HG03457 (cell line): ENCODE measurements at regions not wholly inside any gene's neighbourhood (a gene's known extent, or its start where the extent isn't known, plus 50 kb on each side); places are given as distances from the start of the nearest gene placed in this dataset.

ENCODE experiments used
- ATAC-seq: cut with Tn5 transposase; IDR thresholded peaks from one replicate; pipeline ENCODE4 v1.9.1; 2021; ENCODE audit warnings: moderate number of reproducible peaks; ENCODE audit not compliant: unreplicated experiment

DNA sequence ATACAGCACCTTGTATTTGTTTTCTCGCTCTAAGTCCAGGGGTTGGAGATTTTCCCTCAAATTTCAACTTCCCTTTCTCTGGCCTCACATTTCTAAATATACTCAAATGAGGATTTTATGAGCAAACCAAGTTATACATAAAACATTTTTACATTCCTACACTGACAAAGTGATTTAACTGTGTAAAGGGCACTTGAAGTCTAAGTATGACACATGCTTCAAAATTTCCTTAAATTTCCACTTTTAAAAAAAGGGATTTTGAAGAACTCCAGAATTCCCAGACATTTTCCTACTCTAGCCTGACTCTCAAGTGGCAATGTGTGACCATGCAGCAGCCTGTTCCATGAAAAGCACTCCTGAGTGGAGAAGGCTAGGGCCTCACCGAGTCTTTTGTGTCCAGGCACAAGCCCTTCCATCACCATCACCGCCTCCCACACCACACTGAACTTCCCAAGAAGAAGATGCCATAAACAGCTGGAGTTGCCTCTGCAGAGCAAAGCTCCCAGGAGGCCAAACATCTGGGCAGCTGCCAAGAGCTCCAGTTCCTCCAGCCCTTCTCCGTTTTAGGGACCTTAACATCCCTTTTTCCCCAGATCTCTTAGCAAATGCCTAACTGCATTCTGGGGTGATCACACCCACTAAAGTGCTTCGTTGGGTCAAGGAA, 68.9 kb downstream of the NCR2 start:
- no peak for ATAC-seq

DNA sequence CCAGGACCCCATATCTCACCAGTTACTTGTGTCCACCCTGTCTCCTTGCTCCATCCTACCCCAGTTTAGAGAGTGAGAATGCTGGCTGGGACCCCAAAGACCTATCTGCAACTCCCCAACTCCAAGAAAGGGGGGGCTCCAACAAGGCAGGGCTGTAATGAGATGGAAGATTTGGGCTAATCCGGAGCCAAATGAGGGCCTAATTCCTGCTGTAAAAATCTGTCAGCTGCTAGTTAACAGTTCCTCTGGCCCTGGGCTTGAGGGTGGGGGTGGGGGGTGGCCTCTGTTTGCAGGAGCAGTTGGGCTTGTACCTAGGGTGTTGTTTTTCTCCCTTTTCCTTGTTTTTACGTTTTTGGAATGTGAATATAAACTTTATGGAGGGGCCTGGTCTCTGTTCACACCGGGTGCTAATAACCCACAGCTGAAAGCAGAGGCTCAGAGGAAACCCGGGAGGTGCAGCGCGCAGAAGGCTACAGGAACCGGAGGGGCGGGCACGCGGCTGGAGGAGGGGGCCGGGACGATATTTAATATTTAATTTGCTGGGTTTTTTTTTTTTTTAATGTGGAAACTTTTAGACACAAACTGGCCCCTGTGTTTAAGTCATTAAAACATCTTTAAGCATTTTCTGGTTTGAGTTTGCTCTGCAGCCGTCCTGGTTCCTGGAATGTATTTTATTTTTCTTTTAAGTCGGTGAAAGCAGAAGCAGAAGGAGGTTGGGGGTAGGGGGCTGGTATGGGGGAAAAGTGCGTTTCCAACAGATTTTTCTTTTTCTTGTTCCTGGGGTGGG, 70.7 kb downstream of the NCR2 start:
- no peak for ATAC-seq

DNA sequence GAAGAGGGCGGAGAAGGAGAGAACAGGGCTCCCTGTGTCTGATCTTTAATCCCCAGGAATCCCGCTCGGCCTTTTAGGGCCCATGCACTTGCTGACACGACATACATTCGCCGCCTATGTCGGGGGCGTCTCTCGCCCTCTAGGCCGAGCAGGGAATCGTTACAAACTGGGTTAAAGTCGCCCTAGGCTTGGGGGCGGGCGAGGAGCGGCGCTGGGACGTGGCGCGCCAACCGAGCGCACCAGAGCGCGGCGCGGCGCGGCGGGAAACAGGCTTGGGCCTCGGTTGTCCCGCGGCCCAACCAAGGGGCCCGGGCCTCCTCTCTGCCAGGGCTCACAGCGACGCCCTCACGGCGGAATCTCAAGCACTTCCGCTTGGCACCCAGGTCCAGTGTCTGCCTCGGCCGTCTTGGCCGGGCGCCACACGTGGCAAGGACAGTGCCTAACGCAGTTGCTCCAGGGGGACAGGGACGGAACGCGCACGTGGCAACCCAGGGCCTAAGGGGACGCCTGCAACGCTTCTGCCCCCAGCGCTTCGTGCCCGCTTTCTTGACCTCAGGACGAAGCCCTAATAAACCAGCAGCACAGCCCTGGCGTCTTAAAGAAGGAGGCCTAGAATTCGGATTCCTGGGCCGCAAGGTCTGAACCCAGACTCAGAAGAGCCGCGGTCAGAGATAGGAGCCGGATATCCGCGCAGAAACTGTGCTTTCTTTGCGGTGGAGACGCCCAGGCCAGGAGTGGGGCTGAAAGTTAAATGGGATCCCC, 71.5 kb downstream of the NCR2 start:
- no peak for ATAC-seq

DNA sequence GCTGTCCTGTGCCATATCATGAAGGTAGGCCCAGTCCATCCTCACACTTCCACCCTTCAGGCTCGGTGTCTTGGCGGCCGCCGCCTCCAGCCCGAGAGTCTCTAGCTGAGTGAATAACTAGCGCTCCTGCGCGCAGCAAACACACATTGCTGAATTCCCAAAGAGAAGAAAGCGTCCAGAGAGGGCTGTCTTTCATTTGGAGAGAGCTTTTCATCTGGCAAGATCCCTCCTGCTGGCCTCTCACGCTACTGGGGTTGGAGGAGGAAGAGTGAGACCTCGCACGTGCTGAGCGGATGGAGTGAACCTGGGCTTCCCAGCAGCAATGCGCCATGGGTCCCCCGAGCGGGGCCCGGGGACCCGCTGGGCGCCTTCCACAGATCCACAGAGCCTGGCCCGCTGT, 73.2 kb downstream of the NCR2 start:
- no peak for ATAC-seq

DNA sequence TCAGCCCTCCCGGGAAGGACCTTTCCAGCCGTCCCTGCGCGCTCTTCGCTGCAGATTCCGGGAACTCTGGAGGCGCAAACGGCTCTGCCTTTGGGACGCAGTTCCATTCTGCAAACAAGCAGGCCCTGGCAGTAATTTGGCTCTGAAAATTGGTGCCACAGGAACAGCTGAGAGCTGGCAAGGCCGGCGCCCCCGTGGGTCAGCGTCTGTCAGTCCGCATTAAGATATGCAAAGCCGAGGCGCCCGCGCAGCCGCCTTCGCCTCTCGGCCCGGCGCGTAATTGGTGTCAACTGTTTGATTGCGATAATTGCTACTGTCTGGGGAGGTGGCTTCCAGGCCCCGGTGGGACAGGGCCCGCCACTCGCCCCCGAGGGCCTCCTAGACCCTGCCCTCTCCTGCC, 73.6 kb downstream of the NCR2 start:
- ATAC-seq, result no peak

DNA sequence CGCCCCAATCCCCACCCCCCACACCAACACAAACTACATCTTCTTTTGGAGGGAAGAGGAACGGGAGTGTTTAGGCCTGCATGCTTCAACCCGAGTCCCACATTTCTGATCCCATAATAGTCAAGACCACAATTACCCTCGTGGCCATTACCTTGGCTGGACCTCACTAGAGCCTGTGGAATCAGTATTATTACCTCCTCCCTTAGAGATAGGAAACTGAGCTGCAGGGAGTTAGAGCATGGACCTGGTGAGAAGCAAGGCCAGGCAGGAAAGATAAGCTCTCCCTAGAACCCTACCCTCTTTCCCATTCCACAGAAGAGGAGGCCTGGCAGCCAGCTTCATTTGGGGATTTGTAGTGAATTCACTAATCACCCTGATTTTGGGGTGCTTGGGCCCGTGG, 74.1 kb downstream of the NCR2 start:
- ATAC-seq, result no peak

DNA sequence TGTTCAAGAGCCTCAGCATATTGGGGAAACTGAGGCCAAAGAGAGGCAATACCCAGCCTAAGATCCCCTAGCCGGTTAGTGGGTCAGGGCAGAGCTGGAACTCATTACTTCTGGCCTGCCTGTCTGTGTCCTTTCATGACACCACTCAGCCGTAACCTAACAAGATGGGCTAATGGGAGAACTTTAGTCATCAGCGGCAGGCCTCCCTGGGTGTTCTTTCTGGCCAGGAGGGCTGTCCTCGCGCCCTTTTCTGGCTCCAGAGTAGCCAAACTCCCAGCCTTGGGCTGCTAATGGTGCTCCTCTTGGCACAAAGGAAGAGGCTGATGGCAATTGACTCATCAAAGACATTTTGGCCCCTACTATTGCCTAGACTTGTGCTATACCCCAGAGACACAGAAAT, 76.6 kb downstream of the NCR2 start:
- no peak for ATAC-seq

DNA sequence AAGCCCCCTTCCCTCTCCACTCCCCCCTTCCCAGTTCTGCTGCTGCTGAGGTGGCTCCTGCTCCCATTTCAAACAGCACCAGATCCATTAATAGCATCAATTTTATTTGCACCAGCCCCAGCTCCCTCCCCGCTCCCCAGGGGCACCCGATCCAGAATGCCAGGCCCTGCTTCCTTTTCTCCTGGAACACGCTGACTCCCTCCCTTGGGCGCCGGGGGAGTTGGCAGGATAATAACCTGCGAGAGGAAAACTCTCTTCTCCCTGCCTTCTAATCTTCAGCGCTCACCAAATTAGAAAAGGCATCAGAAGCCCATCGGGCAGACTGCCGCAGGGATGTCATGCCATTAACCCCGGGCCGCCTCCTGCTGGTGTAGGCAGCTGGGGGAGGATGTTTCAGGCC, 77.8 kb downstream of the NCR2 start:
- no peak for ATAC-seq

DNA sequence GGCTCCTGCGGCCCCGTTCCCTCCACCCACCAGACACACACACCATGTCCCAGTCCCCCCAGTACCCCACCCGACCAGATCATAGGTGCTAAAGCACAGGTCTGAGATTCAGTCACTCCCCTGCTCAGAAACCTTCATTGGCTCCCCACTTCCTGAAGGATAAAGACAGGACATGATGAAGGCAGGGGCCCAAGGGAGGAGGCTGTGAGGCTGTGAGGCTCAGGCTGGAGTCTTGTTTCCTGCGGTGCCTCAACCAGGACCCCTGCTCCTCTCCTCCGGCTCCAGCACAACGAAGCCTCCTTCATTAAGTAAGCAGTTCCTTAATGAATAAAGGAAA, 81.1 kb downstream of the NCR2 start:
- no peak for ATAC-seq

DNA sequence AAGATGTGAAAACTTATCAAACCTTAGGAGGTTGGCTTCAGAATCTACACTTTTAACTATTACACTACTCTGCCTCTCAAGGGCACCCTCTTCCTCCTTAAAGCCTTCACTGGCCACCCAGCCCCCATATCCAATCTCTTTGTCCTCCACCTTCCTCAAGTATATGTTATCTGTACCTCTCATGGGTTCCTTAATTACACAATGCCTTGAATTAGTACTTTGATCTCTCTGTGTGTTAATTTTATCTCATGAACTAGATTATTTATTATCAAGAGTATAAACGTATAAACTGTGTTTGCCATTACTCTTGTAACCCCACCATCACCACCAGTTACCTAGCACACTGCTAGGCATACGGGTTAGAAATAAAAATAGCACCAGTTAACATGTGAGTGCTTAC, 83.3 kb downstream of the NCR2 start:
- no peak for ATAC-seq

DNA sequence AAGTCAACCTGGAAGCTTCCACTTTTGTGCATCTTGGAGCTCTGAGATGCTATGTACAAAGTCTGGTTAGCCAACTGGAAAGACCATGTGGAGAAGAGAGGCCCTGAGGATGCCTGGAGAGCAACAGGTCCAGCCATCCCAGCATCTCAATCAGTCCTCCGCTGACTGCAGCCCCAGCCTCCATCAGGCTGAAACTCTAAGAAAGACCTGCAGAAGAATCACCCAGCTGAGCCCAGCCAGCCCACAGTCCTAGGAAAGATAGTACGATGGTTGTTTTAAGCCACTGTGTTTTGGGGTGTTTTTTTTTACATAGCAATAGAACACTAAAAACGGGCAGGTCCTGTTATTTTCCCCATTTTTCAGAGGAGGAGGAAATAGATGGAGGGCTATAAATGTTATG, 84.0 kb downstream of the NCR2 start:
- ATAC-seq, result no peak

DNA sequence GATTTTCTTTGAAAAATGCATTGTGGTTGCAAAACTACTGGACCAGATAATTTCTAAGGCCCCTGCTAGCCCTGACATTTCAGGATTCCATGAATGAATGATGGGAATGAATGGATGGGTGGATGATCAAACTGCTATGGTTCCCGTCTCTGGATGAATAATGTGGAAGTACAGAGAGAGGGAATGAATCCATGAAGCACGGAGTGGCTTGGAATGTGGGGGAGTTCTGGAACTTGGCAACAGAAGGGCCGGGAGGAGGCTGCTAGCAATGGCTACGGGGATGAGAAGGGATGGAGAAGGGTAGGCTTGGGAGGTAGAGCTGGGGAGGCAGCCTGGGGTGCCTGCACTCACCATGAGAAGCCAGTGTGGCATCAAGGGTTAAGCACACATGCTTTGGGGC, 84.8 kb downstream of the NCR2 start:
- no peak for ATAC-seq

DNA sequence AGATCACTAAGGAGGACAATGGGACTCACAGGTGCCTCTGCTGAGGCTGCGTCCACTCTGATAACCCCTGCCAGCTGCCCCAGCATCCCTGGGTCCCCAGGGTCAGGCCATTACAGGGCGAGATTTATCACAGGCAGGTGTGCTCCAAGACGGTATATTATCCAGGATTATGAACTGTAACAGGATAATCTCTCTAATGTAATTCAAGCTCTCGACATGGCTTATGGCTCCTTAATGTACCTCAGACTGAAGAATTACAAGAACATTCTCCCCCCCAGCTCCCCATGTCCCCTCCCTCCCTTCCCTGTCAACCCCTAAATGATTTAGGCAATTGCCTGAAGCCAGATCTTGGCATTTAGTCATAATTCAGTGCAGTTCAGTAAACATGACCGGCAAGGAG, 86.8 kb downstream of the NCR2 start:
- ATAC-seq, result no peak

DNA sequence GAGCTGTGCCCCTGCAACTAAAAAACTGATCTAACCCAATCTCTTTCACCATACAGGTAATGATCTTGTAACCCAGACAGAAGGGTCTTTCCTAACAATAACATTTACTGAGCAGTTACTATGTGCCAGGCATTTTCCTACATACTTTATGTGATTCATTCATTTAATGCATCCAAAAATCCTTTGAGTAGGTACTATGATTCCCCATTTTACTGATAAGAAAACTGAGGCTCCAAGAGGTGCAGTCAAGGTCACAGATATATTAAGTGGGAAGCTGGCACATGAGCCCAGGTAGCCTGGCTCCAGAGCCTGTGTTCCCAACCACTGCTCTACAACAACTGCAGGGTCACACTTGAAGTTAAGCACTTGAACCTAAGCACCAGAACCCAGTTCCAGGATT, 87.6 kb downstream of the NCR2 start:
- ATAC-seq, result no peak

DNA sequence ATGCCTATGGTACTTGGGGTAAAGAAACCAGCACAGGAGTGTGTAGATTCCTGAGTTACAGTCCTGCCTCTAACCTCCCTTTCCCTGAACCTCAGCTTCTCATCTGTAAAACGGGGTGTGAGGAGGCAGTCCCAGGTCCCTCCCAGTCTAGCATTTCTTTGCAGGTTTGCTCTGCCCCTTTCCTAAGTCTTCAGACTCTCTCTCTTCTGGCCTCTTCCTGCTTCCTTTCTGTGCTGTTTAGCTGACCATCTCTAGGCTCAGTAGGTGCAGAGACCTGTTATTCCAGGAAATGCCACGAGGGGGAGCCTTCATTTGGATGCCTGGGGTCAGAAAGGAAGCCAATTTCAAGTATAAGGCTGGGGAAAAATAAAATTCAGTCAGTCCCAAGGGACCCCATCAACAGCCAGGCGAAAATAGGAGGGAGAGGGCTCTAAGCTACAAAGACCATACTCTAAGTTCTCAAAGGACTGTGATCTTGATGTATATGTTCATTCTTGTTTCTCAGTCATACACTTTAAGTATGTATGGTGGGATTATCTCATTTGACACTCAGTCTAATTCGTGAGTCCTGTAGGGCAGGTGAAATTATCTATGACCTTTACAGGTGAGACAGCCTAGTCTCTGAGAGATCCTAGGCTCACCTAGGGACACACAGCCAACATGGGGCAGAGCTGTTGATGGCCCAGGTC, 89.1 kb downstream of the NCR2 start:
- no peak for ATAC-seq

DNA sequence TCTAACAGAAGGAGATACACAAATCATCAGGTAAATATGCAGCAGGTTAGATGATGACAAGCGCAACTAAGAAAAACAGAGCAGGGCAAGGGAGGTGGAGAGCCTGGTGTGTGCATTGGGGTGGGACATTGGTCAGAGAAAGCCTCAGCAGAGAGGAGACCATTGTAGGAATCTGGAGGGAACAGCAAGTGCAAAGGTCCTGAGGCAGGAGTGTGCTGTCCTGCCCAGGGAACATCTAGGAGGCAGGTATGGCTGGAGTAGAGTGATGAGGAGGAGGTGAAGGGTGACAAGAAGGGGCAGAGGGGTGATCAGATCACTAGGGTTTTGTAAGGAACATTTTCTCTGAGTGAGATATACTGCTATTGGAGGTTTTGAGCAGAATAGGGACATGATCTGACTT, 90.1 kb downstream of the NCR2 start:
- no peak for ATAC-seq

DNA sequence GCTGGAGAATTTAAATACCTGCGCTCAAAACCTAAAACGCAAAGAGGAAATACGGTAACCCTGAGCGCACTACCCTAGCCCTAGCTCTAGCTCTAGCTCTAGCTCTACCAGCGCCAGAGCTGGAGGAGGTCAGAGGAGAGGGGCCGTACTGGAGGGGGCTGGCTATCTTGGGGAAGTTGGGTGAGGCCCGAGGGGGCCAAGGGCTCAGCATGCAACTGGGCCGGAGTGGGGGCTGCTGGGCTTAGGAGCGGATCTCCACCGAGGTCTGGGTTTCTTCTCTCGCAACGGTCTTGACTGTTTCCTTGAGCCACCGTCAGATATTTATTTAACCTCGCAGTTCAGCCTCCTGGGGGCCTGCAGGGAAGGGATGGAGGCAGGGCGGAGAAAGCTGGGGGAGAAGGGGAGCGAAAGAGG, 91.0 kb downstream of the NCR2 start:
- ATAC-seq, result no peak

DNA sequence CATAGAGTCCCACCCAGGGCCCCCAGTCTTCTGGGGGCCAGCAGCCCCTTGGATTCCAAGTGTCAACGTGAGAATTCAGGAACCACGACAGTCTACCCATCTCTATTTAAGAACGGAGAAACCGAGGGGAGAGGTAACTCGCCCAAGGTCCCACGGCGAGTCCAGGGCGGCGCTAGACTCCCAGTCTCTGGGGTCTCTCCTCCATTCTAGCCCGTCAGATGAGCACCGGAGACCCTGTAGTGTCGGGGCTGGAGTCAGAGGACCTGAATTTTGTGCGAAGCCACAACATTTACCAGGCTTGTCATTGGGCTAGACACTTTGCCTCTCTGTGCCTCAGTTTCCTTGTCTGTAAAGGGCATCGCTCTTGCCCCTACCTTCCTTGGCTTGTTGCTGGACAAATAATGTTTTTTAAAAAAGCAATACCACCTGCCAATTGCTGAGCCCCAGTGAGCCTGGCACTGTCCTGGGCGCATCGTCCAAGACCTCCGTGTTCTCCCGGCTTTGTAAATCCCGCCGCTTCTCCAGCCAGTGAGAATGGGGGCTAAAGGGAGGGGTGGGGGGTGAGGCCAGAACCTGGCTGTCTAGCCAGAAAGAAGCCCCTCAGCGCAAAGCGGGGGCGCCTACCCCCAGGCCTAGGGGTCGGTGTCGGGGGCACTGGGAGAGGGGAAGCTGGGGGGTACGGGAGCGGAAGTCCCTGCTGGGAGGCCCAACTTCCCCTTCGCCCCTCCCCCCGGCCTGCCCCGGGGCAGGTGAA, 91.7 kb downstream of the NCR2 start:
- no peak for ATAC-seq

DNA sequence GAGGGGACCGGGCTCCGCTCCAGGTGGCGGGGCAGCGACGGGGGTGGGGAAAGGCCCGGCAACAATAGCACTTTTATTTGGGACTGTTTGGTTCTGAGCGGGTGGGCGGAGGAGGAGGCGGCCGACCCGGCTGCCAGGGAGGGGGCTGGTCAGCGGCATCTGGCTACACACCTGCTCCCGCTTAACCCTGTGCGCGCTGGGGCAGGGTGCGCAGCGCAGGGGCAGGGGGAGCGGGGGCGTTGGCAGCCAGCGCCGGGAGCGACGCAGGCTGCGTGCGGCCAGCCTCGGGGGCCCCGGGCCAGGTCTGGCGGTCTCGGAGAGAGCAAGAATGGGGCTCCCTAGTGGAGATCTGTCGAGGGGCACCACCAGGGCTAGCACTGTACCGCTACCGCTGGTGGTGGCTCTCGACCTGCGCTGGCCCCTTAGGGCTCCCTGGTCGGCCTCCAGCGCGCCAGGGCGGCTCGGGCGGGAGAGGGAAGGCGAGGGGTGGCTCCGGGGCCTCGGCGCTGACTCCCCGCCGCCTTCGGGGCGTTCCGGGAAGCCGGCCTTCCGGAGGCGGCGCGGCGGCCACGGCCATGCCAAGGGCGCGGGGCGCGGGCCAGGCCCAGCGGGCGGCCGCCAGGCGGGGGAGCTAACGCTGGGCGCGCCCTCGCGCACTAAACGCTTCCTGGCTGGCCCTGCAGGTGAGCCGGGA, 92.4 kb downstream of the NCR2 start:
- ATAC-seq, result no peak

DNA sequence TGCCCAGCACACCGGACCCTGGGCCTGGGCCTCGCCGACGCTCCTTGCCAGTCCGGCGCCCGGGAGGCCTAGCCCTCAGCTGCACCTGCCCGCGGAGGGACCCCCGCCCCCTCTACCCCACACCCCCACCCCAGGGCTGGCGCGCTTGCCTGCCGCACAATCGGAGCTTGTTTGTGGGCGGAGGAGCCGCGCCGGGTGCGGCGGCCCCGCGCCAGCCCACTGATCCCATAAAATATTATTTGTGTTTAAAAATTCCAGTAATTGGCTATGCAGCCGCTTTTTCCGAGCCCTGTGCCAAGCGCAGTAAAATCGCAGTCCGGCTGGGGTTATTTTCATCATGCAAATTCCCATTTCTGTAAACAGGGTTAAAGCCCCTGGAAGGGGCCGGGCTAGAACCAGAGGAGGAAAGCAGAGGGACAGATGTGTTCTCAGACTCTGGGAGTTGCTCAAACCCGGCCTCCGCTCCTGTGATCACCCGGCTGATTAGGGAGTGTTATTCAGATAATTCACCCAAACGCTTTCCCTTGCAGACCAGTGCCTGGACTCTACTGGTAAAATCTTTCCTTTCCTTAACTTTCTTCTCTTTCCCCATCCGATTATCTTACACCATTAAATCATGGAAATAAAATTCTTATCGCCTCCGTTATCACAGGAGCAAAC, 93.1 kb downstream of the NCR2 start:
- ATAC-seq, result no peak
